Neuron (in vitro differentiated cells): ENCODE measurements at regions not wholly inside any gene's neighbourhood (a gene's known extent, or its start where the extent isn't known, plus 50 kb on each side); places are given as distances from the start of the nearest gene placed in this dataset.
"Not testable (repeated sequence)": the region's sequence is repeated elsewhere in the genome, so short reads cannot be mapped to it uniquely, and the experiment has no call there.

ENCODE experiments used
- H2AFZ ChIP-seq: one replicate; pipeline ENCODE4 v1.6.1; 2013; ENCODE audit warnings: low read depth, mild to moderate bottlenecking, inconsistent platforms, low read length, moderate library complexity
- H3K27me3 ChIP-seq: one replicate; pipeline ENCODE4 v1.6.1; 2013; ENCODE audit warnings: low read length; ENCODE audit not compliant: insufficient read depth
- H3K36me3 ChIP-seq: one replicate; pipeline ENCODE4 v1.6.1; 2013; ENCODE audit warnings: low read length; ENCODE audit not compliant: insufficient read depth
- H3K4me1 ChIP-seq: one replicate; pipeline ENCODE4 v1.6.1; 2013; ENCODE audit warnings: low read length; ENCODE audit not compliant: insufficient read depth
- H3K4me3 ChIP-seq: 2 replicates; pipeline ENCODE4 v1.5.1; 2013; ENCODE audit warnings: mild to moderate bottlenecking, low read length, moderate library complexity
- H3K9me3 ChIP-seq: one replicate; pipeline ENCODE4 v1.6.1; 2013; ENCODE audit warnings: low read length

- H3K27me3 ChIP-seq: not testable (repeated sequence)
Measured at GRCh38 chr12:91695406-91695805, 450.2 kb downstream of the BTG1 start.

DNA sequence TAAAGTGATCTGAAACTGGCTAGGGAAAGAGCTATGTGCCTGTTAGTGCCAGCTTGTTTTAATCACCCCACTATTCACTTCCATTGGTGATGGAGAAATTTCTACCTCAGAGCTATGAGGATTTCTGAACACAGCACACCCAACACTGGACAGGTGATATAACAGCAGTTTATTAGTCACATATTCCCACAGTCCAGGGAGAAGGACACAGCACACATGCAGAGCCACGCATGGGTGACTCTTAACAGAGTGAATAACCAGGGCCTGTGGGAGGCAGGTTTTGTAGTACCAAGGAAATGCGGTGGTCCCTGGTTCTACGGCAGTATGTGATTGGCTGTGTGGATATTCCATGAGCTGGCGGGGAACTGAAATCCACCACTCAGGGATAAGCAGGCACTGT, 455.1 kb downstream of the BTG1 start:
- no peaks in the 10 kb centered on the region for H3K9me3 ChIP-seq
- H3K27me3 ChIP-seq: no peaks in the 10 kb centered on the region
- H2AFZ ChIP-seq: no peak overlapping the region
- H3K4me3 ChIP-seq: no peak overlapping the region
- H3K36me3 ChIP-seq: no peaks in the 10 kb centered on the region
- H3K4me1 ChIP-seq: peaks cover 10% of the 10 kb centered on the region

More at GRCh38 chr12:91695406-91695805, 450.2 kb downstream of the BTG1 start:
- not testable (repeated sequence) for H3K9me3 ChIP-seq, H2AFZ ChIP-seq, H3K4me3 ChIP-seq, H3K4me1 ChIP-seq, H3K36me3 ChIP-seq

GRCh38 chr12:91687052-91688017, 458.3 kb downstream of the BTG1 start:
- no peaks in the 10 kb centered on the region for H3K9me3 ChIP-seq
- no peaks in the 10 kb centered on the region for H3K27me3 ChIP-seq
- no peak overlapping the region for H3K4me3 ChIP-seq
- no peaks in the 10 kb centered on the region for H3K36me3 ChIP-seq
- no peak overlapping the region for H2AFZ ChIP-seq
- peaks cover 13% of the 10 kb centered on the region for H3K4me1 ChIP-seq

GRCh38 chr12:91685917-91686316, 459.7 kb downstream of the BTG1 start:
- no peaks in the 10 kb centered on the region for H3K9me3 ChIP-seq
- peaks cover 13% of the 10 kb centered on the region for H3K4me1 ChIP-seq
- H3K4me3 ChIP-seq: no peak overlapping the region
- no peaks in the 10 kb centered on the region for H3K27me3 ChIP-seq
- H3K36me3 ChIP-seq: no peaks in the 10 kb centered on the region
- no peak overlapping the region for H2AFZ ChIP-seq

DNA sequence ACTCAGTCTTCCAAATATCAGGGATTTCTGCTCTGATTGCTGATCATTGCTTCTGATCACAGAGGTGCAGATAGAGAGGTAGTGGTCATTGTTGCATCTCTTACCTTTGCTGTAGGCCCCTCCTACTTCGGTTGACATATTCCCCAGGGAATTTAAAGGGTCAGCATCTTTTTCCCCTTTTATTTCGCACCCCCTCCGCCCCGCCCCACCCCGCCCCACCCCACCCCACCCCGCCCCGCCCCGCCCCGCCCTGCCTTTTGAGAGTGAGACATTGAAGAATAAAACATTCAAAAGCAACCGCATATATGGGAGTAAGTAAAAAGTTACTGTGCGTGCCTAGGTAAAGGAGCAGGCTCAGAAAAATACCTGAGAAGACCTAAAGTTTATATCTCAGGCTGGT, 463.9 kb downstream of the BTG1 start:
- Histone ChIP-seq H3K36me3 (no peaks in the 10 kb centered on the region), H3K4me3 (no peak overlapping the region), H3K9me3 (no peaks in the 10 kb centered on the region), H3K4me1 (peaks cover 13% of the 10 kb centered on the region), H3K27me3 (no peaks in the 10 kb centered on the region), H2AFZ (no peak overlapping the region)

DNA sequence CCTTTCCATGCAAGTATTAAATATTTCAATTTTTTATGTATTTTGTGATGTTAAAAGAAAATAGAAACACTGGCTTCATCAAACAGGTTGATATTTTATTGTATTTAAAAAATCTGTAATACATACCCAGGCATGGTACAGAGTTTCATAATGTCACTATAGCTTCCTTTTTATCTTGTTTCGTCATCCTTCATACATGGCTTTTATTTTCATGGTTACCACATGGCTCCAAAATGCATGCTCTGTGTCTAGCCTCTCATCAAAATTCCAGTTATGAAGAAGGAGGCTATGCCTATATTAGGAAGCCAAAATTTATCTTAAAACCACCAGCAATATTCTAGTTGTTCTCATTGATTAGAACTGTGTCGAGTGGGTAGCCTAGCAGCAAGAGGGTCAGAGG, 464.8 kb downstream of the BTG1 start:
- Histone ChIP-seq H3K36me3 (no peaks in the 10 kb centered on the region), H2AFZ (no peak overlapping the region), H3K4me1 (peaks cover 6% of the 10 kb centered on the region), H3K9me3 (no peaks in the 10 kb centered on the region), H3K4me3 (no peak overlapping the region), H3K27me3 (no peaks in the 10 kb centered on the region)

GRCh38 chr12:91677556-91677955, 468.1 kb downstream of the BTG1 start:
- no peak overlapping the region for H2AFZ ChIP-seq
- H3K36me3 ChIP-seq: no peaks in the 10 kb centered on the region
- H3K9me3 ChIP-seq: no peaks in the 10 kb centered on the region
- no peaks in the 10 kb centered on the region for H3K4me1 ChIP-seq
- H3K4me3 ChIP-seq: no peak overlapping the region
- H3K27me3 ChIP-seq: no peaks in the 10 kb centered on the region

DNA sequence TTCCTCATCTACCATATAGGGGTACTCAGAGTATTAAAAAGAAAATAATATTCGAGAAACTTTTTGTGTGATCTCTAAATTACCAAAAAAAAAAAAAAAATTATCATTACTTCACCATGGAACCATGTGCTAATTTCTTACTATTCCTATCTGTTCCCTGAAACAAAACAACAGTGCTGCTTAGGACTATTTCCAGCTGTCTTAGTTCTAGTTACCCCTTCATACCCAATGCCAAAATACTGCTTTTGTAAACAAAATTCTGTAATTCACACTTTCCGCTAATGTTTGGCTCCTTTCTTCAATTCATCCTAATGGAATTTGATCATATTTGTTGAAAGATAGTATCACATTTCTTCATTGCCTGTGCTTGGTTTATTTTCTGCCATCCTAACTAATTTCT, 470.2 kb downstream of the BTG1 start:
- Histone ChIP-seq H3K4me1 (peaks cover 3% of the 10 kb centered on the region), H3K36me3 (no peaks in the 10 kb centered on the region), H3K4me3 (no peak overlapping the region), H3K27me3 (no peaks in the 10 kb centered on the region), H3K9me3 (no peaks in the 10 kb centered on the region), H2AFZ (no peak overlapping the region)

DNA sequence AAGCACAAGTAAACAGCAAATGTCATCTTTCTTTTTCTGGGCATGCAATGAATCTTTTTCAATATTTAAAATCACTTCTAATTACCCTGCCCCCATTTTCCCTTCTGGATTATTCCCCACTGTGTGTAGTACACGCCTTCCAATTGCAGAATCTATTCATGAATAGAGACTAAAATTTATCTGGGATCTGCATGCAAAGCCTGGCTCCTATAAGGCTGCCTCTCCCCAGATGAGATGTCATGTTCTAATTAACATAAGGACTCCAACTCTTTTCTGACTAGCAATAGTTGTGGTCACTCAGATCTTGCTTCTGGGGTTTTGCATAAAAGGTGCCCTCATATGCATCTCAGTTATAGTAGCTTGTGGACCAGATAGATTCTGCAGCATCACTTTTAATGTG, 473.5 kb downstream of the BTG1 start:
- no peaks in the 10 kb centered on the region for H3K36me3 ChIP-seq
- no peak overlapping the region for H2AFZ ChIP-seq
- H3K4me3 ChIP-seq: no peak overlapping the region
- no peaks in the 10 kb centered on the region for H3K27me3 ChIP-seq
- peaks cover 3% of the 10 kb centered on the region for H3K4me1 ChIP-seq
- peaks cover 1% of the 10 kb centered on the region for H3K9me3 ChIP-seq

- no peaks in the 10 kb centered on the region for H3K36me3 ChIP-seq
Measured at GRCh38 chr12:91667694-91668093, 478.0 kb downstream of the BTG1 start.

DNA sequence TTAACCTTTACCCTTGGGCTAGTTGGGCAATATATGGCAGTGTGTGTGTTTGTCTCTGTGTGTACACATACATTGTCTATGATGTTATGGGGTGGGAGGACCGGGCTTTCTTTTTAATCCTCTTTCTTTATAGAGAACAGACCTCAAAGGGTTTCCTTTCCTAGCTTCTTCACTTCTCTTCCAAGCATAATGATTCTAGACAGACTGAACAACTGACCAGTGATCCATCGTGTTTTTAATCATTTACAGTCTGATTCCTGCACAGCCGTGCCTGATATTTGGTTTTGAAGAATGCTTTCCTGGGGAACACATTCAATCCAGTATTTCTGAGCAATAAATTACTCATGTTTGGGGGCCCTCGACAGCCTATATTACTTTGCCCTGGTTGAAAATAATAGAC, 481.1 kb upstream of the DCN start:
- Histone ChIP-seq H3K36me3 (no peaks in the 10 kb centered on the region), H2AFZ (peak overlapping the region; percentile 57), H3K9me3 (peaks cover 1% of the 10 kb centered on the region), H3K4me3 (no peak overlapping the region), H3K27me3 (no peaks in the 10 kb centered on the region), H3K4me1 (peaks cover 19% of the 10 kb centered on the region)

More at GRCh38 chr12:91667694-91668093, 478.0 kb downstream of the BTG1 start:
- peaks cover 18% of the 10 kb centered on the region for H3K4me1 ChIP-seq
- H3K27me3 ChIP-seq: no peaks in the 10 kb centered on the region
- no peak overlapping the region for H3K4me3 ChIP-seq
- peaks cover 1% of the 10 kb centered on the region for H3K9me3 ChIP-seq
- H2AFZ ChIP-seq: no peak overlapping the region

GRCh38 chr12:91663310-91663709, 480.7 kb upstream of the DCN start:
- H3K4me3 ChIP-seq: no peak overlapping the region
- no peaks in the 10 kb centered on the region for H3K36me3 ChIP-seq
- no peaks in the 10 kb centered on the region for H3K27me3 ChIP-seq
- peak overlapping the region; percentile 57 for H2AFZ ChIP-seq
- no peaks in the 10 kb centered on the region for H3K9me3 ChIP-seq
- H3K4me1 ChIP-seq: peaks cover 21% of the 10 kb centered on the region

GRCh38 chr12:91662021-91662420, 479.4 kb upstream of the DCN start:
- no peak overlapping the region for H2AFZ ChIP-seq
- H3K4me3 ChIP-seq: no peak overlapping the region

More at GRCh38 chr12:91662021-91662420, 479.4 kb upstream of the DCN start:
- Histone ChIP-seq H3K4me1 (peaks cover 28% of the 10 kb centered on the region), H3K9me3 (no peaks in the 10 kb centered on the region), H3K27me3 (no peaks in the 10 kb centered on the region), H3K36me3 (no peaks in the 10 kb centered on the region)
